B cell (primary cell): ENCODE measurements at regions not wholly inside any gene's neighbourhood (a gene's known extent, or its start where the extent isn't known, plus 50 kb on each side); places are given as distances from the start of the nearest gene placed in this dataset.

Source experiments
- EZH2 ChIP-seq: IDR thresholded peaks from 2 replicates; pipeline ENCODE4 v1.6.1; 2012; ENCODE audit warnings: borderline replicate concordance, low read depth, mild to moderate bottlenecking, moderate library complexity, low read length; ENCODE audit not compliant: insufficient read depth, poor library complexity, severe bottlenecking
- TF ChIP-seq, protein P1 (sequence below): fragments of 200-600 bp; IDR thresholded peaks from one replicate; pipeline ENCODE4 v1.8.0; 2022; ENCODE audit warnings: antibody characterized with exemption, mild to moderate bottlenecking

DNA sequence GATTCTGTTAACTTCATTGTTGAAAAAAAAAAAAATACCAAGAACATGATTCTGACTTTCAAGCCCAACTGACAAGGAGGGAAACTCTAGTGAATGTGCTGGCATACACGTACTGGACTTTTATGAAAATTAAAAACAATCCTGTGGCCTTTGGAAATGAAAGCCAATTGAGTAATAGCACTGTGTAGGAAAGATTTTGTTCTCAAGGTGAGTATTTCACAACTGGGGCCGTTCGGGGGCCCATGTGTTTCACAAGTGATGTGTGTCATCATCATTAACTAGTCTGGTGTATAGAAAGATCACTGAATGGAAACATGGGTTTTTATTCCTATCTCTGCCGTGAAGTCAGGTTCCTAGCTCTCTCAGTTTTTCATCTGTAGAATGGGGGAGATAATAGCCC is 605.0 kb upstream of the CLINT1 start:
- TF ChIP-seq, protein P1, sequence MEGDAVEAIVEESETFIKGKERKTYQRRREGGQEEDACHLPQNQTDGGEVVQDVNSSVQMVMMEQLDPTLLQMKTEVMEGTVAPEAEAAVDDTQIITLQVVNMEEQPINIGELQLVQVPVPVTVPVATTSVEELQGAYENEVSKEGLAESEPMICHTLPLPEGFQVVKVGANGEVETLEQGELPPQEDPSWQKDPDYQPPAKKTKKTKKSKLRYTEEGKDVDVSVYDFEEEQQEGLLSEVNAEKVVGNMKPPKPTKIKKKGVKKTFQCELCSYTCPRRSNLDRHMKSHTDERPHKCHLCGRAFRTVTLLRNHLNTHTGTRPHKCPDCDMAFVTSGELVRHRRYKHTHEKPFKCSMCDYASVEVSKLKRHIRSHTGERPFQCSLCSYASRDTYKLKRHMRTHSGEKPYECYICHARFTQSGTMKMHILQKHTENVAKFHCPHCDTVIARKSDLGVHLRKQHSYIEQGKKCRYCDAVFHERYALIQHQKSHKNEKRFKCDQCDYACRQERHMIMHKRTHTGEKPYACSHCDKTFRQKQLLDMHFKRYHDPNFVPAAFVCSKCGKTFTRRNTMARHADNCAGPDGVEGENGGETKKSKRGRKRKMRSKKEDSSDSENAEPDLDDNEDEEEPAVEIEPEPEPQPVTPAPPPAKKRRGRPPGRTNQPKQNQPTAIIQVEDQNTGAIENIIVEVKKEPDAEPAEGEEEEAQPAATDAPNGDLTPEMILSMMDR: no peak
- no peak for TF ChIP-seq EZH2
